ENCODE measurements at regions not wholly inside any gene's neighbourhood (a gene's known extent, or its start where the extent isn't known, plus 50 kb on each side); places are given as distances from the start of the nearest gene placed in this dataset.
"Not testable (repeated sequence)": the region's sequence is repeated elsewhere in the genome, so short reads cannot be mapped to it uniquely, and the experiment has no call there.

DNA sequence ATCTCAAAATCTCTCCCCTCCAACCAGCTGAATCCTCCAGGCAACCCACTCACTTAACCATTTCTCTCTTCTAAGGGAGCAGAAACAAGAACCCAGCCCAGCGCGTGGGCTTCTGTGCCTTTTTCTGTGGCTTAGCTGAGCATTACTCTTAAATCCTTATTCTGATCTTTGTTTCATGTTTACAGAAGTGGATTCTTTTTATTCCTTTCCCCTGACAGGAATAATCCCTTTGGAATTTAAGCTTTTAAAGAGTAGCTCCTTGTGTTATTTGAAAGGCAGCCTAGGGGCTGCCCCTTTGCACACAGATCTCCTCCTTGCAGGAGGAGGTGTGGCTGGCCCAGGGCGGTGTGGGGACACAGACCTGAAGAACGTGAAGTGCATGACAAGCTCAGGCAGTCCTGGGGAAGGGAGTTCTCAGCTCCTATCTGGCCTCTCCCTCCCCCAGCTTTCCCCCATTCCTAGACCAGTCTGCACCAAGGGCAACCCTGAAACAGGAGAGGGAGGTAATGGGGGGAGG is 77.1 kb upstream of the UBE2E1 start:
- no peaks in the 10 kb centered on the region for H3K27me3 ChIP-seq
- TF ChIP-seq EP300 (IDR thresholded peaks at IDR 0.05) (no peak), POLR2AphosphoS5 (IDR thresholded peaks at IDR 0.05) (no peak), POLR2A (IDR thresholded peaks at IDR 0.05) (no peak)
- TF ChIP-seq, protein P1, sequence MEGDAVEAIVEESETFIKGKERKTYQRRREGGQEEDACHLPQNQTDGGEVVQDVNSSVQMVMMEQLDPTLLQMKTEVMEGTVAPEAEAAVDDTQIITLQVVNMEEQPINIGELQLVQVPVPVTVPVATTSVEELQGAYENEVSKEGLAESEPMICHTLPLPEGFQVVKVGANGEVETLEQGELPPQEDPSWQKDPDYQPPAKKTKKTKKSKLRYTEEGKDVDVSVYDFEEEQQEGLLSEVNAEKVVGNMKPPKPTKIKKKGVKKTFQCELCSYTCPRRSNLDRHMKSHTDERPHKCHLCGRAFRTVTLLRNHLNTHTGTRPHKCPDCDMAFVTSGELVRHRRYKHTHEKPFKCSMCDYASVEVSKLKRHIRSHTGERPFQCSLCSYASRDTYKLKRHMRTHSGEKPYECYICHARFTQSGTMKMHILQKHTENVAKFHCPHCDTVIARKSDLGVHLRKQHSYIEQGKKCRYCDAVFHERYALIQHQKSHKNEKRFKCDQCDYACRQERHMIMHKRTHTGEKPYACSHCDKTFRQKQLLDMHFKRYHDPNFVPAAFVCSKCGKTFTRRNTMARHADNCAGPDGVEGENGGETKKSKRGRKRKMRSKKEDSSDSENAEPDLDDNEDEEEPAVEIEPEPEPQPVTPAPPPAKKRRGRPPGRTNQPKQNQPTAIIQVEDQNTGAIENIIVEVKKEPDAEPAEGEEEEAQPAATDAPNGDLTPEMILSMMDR (IDR thresholded peaks at IDR 0.05) = no peak
- H3K9me3 ChIP-seq = no peaks in the 10 kb centered on the region
- H3K27ac ChIP-seq = no peak overlapping the region
- H3K4me3 ChIP-seq = no peak overlapping the region
- H3K4me1 ChIP-seq = peaks cover 0 to 21% (median 6%) of the 10 kb centered on the region in 4 donors
- DNase-seq = peak in 1 of 2 donors; percentile 47
- 49 to 73% (median 62%) methylated on average over 4 of the region's 4 CpGs for WGBS, 5 donors
- intact Hi-C loops (cut with DNase I; ENCODE audit: low total_unique reads) = no loop called here
- H3K36me3 ChIP-seq = no peaks in the 10 kb centered on the region

DNA sequence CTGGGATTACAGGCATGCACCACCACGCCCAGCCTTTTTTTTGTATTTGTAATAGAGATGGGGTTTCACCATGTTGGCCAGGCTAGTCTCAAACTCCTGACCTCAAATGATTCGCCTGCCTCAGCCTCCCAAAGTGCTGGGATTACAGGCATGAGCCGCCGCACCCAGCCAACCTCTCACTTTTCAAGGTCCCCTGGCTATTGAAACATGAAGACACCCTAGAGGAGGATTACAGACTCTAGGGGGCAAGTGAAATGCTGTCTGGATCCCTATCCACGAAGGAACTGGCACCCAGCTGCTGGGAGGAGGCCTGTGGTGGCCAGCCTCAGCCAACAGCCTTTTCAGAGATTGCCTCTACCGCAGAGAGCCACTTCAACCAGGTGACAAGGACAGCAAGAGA is 76.4 kb upstream of the UBE2E1 start:
- 84 to 99% (median 95%) methylated on average over 6 of the region's 6 CpGs for WGBS, 5 donors
- H3K27me3 ChIP-seq; H3K4me3 ChIP-seq; H3K27ac ChIP-seq; H3K36me3 ChIP-seq; DNase-seq; intact Hi-C loops (cut with DNase I; ENCODE audit: low total_unique reads); H3K9me3 ChIP-seq: not testable (repeated sequence)
- H3K4me1 ChIP-seq = peaks cover 0 to 21% (median 6%) of the 10 kb centered on the region in 4 donors

DNA sequence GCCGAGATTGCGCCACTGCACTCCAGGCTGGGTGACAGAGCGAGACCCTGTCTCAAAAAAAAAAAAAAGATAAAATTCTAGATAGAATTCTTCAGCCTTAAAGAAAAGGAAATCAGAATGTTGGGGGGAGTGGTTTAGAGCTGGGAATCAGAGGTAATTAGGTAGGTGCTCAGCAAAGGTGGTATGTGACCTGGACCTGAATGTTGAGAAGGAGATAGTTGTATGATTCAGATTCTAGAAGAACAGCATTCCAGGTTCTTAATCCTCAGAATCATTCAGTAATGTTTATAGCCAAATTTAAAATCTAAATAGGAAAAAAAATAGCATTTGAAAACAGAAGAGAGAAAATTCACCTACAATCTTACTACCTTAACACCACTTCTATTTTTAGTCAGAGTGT is 71.3 kb upstream of the UBE2E1 start:
- 94 to 100% (median 99%) methylated on average over 3 of the region's 3 CpGs for WGBS, 5 donors
- H3K4me3 ChIP-seq = no peak overlapping the region
- intact Hi-C loops (cut with DNase I; ENCODE audit: low total_unique reads) = no loop called here
- H3K27ac ChIP-seq = no peak overlapping the region
- no peaks in the 10 kb centered on the region for H3K27me3 ChIP-seq
- H3K4me1 ChIP-seq = peaks cover 7 to 29% (median 18%) of the 10 kb centered on the region in 4 donors
- DNase-seq = no peak
- H3K9me3 ChIP-seq = no peaks in the 10 kb centered on the region
- TF ChIP-seq POLR2A (IDR thresholded peaks at IDR 0.05) (no peak), EP300 (IDR thresholded peaks at IDR 0.05) (no peak), POLR2AphosphoS5 (IDR thresholded peaks at IDR 0.05) (no peak)
- TF ChIP-seq, protein P1 (IDR thresholded peaks at IDR 0.05) = no peak
- no peaks in the 10 kb centered on the region for H3K36me3 ChIP-seq

DNA sequence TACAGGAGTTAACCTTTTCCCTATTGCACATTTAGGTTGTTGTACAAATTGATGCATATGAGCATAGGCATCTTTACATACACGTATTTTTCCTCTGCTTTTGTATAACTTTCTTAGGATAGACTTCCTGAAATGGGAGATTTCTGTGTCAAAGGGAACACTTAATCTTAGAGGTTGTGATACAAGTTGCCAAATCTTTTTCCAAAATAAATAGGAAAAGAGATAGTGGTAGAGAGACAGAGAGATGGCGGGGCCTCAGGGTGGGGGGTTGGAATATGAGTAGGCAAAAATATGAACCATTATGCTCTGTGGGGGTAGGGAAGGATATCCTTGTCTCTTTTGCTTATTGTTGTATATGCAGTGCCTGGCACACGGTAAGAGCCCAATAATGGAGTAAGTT is 70.7 kb upstream of the UBE2E1 start:
- H3K27ac ChIP-seq = peak overlapping the region in 1 of 5 donors; percentile 14
- no peak for DNase-seq
- H3K4me1 ChIP-seq = peaks cover 7 to 35% (median 20%) of the 10 kb centered on the region in 4 donors
- H3K9me3 ChIP-seq = no peaks in the 10 kb centered on the region
- TF ChIP-seq EP300 (IDR thresholded peaks at IDR 0.05) (no peak), POLR2AphosphoS5 (IDR thresholded peaks at IDR 0.05) (no peak), POLR2A (IDR thresholded peaks at IDR 0.05) (no peak)
- TF ChIP-seq, protein P1 (IDR thresholded peaks at IDR 0.05) = no peak
- intact Hi-C loops (cut with DNase I; ENCODE audit: low total_unique reads) = no loop called here
- WGBS, 5 donors = 20 to 47% (median 24%) methylated on average over 3 of the region's 3 CpGs
- no peak overlapping the region for H3K4me3 ChIP-seq
- no peaks in the 10 kb centered on the region for H3K36me3 ChIP-seq
- H3K27me3 ChIP-seq = no peaks in the 10 kb centered on the region

DNA sequence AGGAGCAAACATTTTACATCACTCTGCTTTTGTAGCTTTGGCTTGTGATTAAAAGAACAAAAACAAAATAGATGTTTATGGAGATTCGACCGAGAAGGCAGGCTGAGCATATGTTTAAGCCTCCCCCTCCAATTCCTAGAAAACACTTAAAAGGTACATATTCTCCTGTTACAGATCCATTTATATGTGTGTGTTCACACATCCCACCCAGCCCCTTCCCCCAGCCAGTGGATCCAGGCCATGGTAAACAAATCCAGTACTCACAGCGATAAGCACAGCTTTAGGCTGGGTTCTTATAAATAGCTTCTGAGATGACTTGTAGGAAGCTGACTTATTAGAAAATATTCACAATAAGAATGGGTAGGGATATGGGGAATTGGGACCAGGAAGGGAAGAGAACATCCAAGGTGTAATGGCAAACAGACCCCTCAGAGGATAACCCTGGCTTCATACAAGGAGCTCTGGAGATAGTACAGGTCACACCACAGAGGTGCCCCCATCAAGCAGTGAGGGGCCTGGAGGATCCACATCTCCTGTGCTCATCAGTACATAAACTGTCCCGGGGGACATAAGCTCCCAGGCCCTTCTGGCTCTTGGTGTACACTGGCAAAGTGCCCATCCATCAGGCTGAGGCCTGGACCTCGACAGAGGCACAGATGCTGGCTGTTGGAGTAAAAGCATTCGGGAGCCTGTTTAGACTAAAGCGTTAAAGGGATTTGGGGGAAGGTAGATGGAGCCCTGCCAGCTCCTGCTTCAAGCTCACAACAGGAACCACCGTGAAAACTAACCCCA is 70.0 kb upstream of the UBE2E1 start:
- peaks cover 12 to 41% (median 25%) of the 10 kb centered on the region in 4 donors for H3K4me1 ChIP-seq
- WGBS, 5 donors = 19 to 44% (median 34%) methylated on average over 8 of the region's 8 CpGs
- DNase-seq = peak in 1 of 2 donors; percentile 72
- H3K27me3 ChIP-seq = no peaks in the 10 kb centered on the region
- peak overlapping the region in 1 of 5 donors; percentile 14 for H3K27ac ChIP-seq
- H3K4me3 ChIP-seq = no peak overlapping the region
- H3K9me3 ChIP-seq = no peaks in the 10 kb centered on the region
- TF ChIP-seq EP300 (IDR thresholded peaks at IDR 0.05) (no peak), POLR2AphosphoS5 (IDR thresholded peaks at IDR 0.05) (no peak), POLR2A (IDR thresholded peaks at IDR 0.05) (no peak)
- TF ChIP-seq, protein P1 (IDR thresholded peaks at IDR 0.05) = no peak
- intact Hi-C loops (cut with DNase I; ENCODE audit: low total_unique reads) = no loop called here
- H3K36me3 ChIP-seq = no peaks in the 10 kb centered on the region
